RPMI7951 (cell line): ENCODE measurements at regions not wholly inside any gene's neighbourhood (a gene's known extent, or its start where the extent isn't known, plus 50 kb on each side); places are given as distances from the start of the nearest gene placed in this dataset.
"Not testable (repeated sequence)": the region's sequence is repeated elsewhere in the genome, so short reads cannot be mapped to it uniquely, and the experiment has no call there.

ENCODE experiments used
- DNase-seq: peaks from one replicate; pipeline ENCODE4 v3.0.0-alpha.2; 2012; ENCODE audit warnings: low read depth

- not testable (repeated sequence) for DNase-seq
Measured at GRCh38 chr15:84544586-84544985, 56.2 kb upstream of the ZSCAN2 start.

DNA sequence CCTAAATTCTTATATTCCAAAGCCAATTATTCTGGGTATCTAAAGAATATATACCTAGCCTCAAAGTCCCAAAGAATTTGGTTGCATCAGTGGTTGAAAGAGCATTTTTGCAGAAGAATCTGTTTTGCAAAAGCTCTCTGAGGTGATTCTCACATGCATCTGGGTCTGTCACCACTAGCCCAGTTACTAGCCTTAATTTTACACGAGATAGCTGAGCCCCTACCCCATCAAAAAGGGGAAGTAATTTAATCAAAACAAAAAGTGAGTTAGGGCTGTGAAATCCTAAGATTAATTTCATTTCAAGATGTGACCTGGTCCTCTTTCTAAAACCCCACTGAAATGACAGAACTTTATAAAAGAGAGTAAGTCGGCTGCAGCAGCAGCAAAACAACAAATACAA, 53.7 kb upstream of the ZSCAN2 start:
- DNase-seq: not testable (repeated sequence)

- peak; percentile 14 for DNase-seq
Measured at GRCh38 chr15:84550503-84550902, 50.3 kb upstream of the ZSCAN2 start.
